ENCODE measurements at regions not wholly inside any gene's neighbourhood (a gene's known extent, or its start where the extent isn't known, plus 50 kb on each side); places are given as distances from the start of the nearest gene placed in this dataset.

DNA sequence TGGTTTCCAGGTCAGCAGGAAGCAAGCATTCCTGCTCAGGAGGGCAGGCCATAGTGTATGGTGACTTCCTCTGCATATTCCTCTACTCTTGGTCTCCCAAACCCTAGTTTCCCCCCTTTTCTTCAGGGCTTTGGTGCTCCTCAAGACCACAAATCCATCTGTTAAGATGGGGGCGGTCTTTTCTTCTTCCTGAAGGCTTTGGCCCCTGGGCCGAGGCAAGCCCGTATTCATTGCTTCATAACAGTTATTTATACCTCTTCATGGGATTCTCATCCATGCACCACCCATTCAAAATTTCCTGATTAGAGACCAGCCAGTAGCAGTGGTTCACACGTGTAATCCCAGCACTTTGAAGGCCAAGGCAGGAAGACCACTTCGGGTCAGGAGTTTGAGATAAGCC is 62.1 kb upstream of the IL12A start:
- no peak for DNase-seq (ENCODE audit: low read depth)
- no peak for FAIRE-seq
- Histone ChIP-seq H3K27me3 (ENCODE audit: control insufficient read depth, insufficient read depth, low read length) (no peaks in the 10 kb centered on the region), H3K36me3 (ENCODE audit: control insufficient read depth, insufficient read depth, low read length) (no peaks in the 10 kb centered on the region), H3K4me3 (ENCODE audit: low read depth, low read length) (no peak overlapping the region)
- TF ChIP-seq, protein P1, sequence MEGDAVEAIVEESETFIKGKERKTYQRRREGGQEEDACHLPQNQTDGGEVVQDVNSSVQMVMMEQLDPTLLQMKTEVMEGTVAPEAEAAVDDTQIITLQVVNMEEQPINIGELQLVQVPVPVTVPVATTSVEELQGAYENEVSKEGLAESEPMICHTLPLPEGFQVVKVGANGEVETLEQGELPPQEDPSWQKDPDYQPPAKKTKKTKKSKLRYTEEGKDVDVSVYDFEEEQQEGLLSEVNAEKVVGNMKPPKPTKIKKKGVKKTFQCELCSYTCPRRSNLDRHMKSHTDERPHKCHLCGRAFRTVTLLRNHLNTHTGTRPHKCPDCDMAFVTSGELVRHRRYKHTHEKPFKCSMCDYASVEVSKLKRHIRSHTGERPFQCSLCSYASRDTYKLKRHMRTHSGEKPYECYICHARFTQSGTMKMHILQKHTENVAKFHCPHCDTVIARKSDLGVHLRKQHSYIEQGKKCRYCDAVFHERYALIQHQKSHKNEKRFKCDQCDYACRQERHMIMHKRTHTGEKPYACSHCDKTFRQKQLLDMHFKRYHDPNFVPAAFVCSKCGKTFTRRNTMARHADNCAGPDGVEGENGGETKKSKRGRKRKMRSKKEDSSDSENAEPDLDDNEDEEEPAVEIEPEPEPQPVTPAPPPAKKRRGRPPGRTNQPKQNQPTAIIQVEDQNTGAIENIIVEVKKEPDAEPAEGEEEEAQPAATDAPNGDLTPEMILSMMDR (IDR thresholded peaks at IDR 0.05; ENCODE audit: insufficient read depth, low read length, severe bottlenecking) = no peak

DNA sequence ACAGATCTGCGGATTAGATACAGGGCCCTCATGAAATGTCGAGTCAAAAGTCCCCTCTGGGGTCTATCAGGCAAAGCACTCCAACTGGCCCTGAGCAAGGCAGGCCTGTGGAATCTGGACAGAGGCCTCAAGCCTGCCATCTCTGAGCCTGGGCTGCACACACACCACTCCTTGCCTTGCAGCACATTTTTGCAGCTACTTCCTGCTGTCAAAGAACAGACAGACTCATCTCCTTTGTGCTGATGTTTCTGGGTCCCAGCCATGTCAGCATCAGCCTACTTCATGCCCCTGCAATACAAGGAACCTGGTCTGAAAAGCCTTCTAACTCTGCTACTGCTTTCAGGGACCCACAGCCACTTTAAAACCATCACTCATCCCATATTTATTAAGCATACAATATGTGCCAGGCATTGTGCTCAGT is 60.6 kb upstream of the IL12A start:
- TF ChIP-seq, protein P1 (IDR thresholded peaks at IDR 0.05; ENCODE audit: insufficient read depth, low read length, severe bottlenecking) = no peak
- Histone ChIP-seq H3K4me3 (ENCODE audit: low read depth, low read length) (no peak overlapping the region), H3K36me3 (ENCODE audit: control insufficient read depth, insufficient read depth, low read length) (no peaks in the 10 kb centered on the region), H3K27me3 (ENCODE audit: control insufficient read depth, insufficient read depth, low read length) (no peaks in the 10 kb centered on the region)
- DNase-seq (ENCODE audit: low read depth) (peak; percentile 45), FAIRE-seq (no peak)

DNA sequence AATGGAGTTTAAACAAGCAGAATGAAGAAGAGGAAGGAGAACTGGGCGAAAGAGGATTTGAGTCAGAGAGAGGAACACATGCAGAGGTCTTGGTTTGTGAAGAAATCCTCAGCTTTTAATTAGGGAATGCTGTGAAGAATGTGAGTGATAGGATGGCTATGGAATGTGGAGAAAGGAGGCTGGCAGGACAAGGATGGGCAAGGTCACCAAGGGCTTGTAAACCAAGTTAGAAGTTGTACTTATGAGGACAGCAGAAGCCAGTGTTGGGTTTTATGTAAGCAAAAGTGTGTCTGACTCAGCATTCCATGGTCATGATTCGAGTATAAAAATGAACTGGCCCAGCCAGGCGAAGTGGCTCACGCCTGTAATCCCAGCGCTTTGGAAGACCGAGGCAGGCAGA is 60.0 kb upstream of the IL12A start:
- Histone ChIP-seq H3K36me3 (ENCODE audit: control insufficient read depth, insufficient read depth, low read length) (no peaks in the 10 kb centered on the region), H3K4me3 (ENCODE audit: low read depth, low read length) (no peak overlapping the region), H3K27me3 (ENCODE audit: control insufficient read depth, insufficient read depth, low read length) (no peaks in the 10 kb centered on the region)
- TF ChIP-seq, protein P1 (IDR thresholded peaks at IDR 0.05; ENCODE audit: insufficient read depth, low read length, severe bottlenecking) = no peak
- FAIRE-seq (no peak), DNase-seq (ENCODE audit: low read depth) (peak; percentile 95)

DNA sequence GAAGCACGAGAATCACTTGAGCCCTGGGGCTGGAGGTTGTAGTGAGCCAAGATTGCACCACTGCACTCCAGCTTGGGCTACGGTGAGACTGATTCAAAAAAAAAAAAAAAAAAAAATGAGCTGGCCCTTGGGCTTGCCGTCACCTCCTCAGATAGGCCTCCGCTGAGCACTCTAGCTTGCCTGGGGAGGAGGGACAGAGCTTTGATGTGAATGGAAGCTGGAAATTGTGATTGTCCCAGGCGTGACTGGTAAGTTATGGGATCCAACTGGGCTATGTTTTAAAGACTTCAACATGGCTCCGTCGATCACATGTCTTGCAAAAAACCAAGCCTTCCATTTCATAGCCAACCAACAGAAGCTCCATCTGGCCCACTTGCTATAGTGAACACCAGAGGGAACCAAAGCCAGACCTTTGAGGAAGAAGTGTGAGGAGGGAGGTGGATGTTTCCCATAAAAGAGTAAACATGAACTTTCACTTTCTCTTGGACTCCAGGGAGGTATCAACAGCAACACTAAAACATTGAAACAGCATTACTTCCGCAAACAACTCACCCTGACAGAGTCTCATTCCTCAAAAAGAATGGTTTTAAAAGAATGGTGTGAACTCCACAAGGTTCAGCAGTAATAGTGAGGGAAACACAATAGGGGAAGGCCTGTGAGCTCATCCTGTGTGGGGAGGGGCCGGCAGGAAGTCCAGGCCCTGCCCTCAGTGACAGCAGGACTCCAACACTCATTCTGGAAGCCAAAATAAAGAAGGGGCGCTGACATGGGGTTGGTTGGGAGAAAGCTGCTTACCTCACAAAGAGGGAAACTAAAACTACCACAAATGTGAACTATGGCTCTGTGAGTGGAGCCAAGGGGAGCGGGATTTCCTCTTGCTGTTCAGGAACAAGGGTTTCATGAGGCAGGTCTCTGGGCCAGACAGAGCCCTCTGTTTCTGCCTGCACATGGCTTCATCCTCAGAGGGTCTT is 59.2 kb upstream of the IL12A start:
- FAIRE-seq (no peak), DNase-seq (ENCODE audit: low read depth) (peak; percentile 26)
- TF ChIP-seq, protein P1 (IDR thresholded peaks at IDR 0.05; ENCODE audit: insufficient read depth, low read length, severe bottlenecking) = peak; percentile 13

DNA sequence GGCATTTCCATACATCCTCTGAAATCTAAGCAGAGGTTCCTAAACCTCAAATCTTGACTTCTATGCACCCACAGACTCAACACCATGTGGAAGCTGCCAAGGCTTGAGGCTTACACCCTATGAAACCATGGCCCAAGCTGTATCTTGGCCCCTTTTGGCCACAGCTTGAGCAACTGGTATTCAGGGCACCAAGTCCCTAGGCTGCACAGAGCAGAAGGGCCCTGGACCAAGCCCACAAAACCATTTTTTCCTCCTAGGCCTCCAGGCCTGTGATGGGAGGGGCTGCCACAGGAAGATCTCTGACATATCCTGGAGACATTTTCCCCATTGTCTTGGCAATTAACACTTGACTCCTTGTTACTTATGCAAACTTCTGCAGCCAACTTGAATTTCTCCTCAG is 54.4 kb upstream of the IL12A start:
- Histone ChIP-seq H3K4me3 (ENCODE audit: low read depth, low read length) (no peak overlapping the region), H3K27me3 (ENCODE audit: control insufficient read depth, insufficient read depth, low read length) (no peaks in the 10 kb centered on the region), H3K36me3 (ENCODE audit: control insufficient read depth, insufficient read depth, low read length) (no peaks in the 10 kb centered on the region)
- TF ChIP-seq, protein P1 (IDR thresholded peaks at IDR 0.05; ENCODE audit: insufficient read depth, low read length, severe bottlenecking) = no peak
- FAIRE-seq = no peak
- no peak for DNase-seq (ENCODE audit: low read depth)

More for the DNA sequence above, 59.2 kb upstream of the IL12A start:
- Histone ChIP-seq H3K36me3 (ENCODE audit: control insufficient read depth, insufficient read depth, low read length) (no peaks in the 10 kb centered on the region), H3K27me3 (ENCODE audit: control insufficient read depth, insufficient read depth, low read length) (no peaks in the 10 kb centered on the region), H3K4me3 (ENCODE audit: low read depth, low read length) (no peak overlapping the region)

Measured in bronchial epithelial cell (primary cell).